Mesothelial cell of epicardium (in vitro differentiated cells): ENCODE measurements at regions not wholly inside any gene's neighbourhood (a gene's known extent, or its start where the extent isn't known, plus 50 kb on each side); places are given as distances from the start of the nearest gene placed in this dataset.

Experiments used
- DNase-seq, 2 experiments: peaks; one replicate each; pipeline ENCODE4 v3.0.0; 2021; ENCODE audit warnings: low spot score in 2 of 2; ENCODE audit not compliant: unreplicated experiment in 2 of 2
- H3K27ac Mint-ChIP-seq: 2 replicates; pipeline ENCODE4 v1.8.0; 2021; ENCODE audit warnings: mixed read lengths
- H3K27me3 Mint-ChIP-seq: 2 replicates; pipeline ENCODE4 v1.8.0; 2021; ENCODE audit warnings: low read depth, mixed read lengths
- H3K36me3 Mint-ChIP-seq: 2 replicates; pipeline ENCODE4 v1.8.0; 2021; ENCODE audit warnings: mixed read lengths
- H3K4me1 Mint-ChIP-seq: 2 replicates; pipeline ENCODE4 v1.8.0; 2021; ENCODE audit warnings: mixed read lengths
- H3K4me3 Mint-ChIP-seq: 2 replicates; pipeline ENCODE4 v1.8.0; 2021; ENCODE audit warnings: mild to moderate bottlenecking, moderate library complexity, mixed read lengths
- H3K9me3 Mint-ChIP-seq: 2 replicates; pipeline ENCODE4 v1.8.0; 2021; ENCODE audit warnings: mixed read lengths
- TF ChIP-seq, protein P1 (sequence below): fragments of 200-600 bp; sonication (generic); IDR thresholded peaks from one replicate; pipeline ENCODE4 v1.5.0; 2021; ENCODE audit warnings: antibody characterized with exemption; ENCODE audit not compliant: unreplicated experiment

DNA sequence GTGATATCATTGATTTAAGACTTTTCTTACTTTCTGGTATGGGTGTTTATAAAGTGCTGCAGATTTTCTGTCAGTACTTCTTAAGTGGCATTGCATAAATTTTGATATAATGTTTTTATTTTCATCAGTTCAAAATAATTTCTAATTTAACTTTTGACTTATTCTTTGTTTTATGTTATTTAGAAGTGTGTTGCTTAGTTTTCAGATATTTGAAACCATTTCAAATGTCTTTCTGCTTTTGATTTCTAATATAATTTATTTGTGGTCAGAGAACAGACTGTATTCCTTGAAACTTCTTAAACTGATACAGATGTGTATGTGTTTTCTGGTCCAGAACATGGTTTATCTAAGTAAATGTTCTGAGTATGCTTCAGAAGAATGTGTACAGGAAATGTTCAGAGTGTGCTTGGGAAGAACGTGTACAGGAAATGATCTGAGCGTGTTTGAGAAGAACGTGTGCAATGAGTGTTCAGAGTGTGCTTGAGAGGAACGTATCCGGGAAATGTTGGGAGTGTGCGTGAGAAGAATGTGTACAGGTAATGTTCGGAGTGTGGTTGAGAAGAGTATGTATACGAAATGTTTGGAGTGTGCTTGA lies 265.7 kb upstream of the HS6ST1 start:
- no peak overlapping the region for H3K4me3 Mint-ChIP-seq
- TF ChIP-seq, protein P1, sequence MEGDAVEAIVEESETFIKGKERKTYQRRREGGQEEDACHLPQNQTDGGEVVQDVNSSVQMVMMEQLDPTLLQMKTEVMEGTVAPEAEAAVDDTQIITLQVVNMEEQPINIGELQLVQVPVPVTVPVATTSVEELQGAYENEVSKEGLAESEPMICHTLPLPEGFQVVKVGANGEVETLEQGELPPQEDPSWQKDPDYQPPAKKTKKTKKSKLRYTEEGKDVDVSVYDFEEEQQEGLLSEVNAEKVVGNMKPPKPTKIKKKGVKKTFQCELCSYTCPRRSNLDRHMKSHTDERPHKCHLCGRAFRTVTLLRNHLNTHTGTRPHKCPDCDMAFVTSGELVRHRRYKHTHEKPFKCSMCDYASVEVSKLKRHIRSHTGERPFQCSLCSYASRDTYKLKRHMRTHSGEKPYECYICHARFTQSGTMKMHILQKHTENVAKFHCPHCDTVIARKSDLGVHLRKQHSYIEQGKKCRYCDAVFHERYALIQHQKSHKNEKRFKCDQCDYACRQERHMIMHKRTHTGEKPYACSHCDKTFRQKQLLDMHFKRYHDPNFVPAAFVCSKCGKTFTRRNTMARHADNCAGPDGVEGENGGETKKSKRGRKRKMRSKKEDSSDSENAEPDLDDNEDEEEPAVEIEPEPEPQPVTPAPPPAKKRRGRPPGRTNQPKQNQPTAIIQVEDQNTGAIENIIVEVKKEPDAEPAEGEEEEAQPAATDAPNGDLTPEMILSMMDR: no peak

DNA sequence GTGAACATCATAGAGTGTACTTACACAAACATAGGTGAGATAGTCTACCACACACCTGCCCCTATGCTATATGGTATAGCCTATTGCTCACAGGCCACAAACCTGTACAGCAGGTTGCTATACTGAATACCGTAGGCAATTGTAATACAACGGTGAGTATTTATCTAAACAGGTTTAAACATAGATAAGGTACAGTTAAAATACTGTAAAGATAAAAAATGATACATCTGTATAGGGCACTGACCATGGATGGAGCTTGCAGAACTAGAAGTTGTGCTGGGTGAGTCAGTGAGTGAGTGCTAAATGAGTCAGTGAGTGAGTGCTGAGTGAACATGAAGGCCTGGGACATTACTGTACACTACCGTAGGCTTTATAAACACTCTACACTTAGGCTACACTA lies 267.0 kb upstream of the HS6ST1 start:
- H3K27me3 Mint-ChIP-seq: no peaks in the 10 kb centered on the region
- no peaks in the 10 kb centered on the region for H3K4me1 Mint-ChIP-seq
- TF ChIP-seq, protein P1: no peak
- H3K9me3 Mint-ChIP-seq: peaks cover 12% of the 10 kb centered on the region
- H3K36me3 Mint-ChIP-seq: peaks cover 4% of the 10 kb centered on the region
- no peak overlapping the region for H3K4me3 Mint-ChIP-seq
- no peak for DNase-seq
- no peak overlapping the region for H3K27ac Mint-ChIP-seq

More for the DNA sequence above, 265.7 kb upstream of the HS6ST1 start:
- H3K4me1 Mint-ChIP-seq: peaks cover 10% of the 10 kb centered on the region
- peaks cover 12% of the 10 kb centered on the region for H3K9me3 Mint-ChIP-seq
- no peaks in the 10 kb centered on the region for H3K27me3 Mint-ChIP-seq
- H3K27ac Mint-ChIP-seq: no peak overlapping the region
- peaks cover 4% of the 10 kb centered on the region for H3K36me3 Mint-ChIP-seq
- no peak for DNase-seq

GRCh38 chr2:128589681-128590080 lies 271.0 kb upstream of the HS6ST1 start:
- TF ChIP-seq, protein P1: no peak

GRCh38 chr2:128590309-128591021 lies 271.8 kb upstream of the HS6ST1 start:
- Mint-ChIP-seq H3K4me3 (no peak overlapping the region), H3K36me3 (peaks cover under 1% of the 10 kb centered on the region), H3K4me1 (peaks cover 7% of the 10 kb centered on the region), H3K27me3 (no peaks in the 10 kb centered on the region), H3K27ac (no peak overlapping the region), H3K9me3 (peaks cover 2% of the 10 kb centered on the region)
- TF ChIP-seq, protein P1: no peak
- DNase-seq: no peak

More at GRCh38 chr2:128589681-128590080, 271.0 kb upstream of the HS6ST1 start:
- Mint-ChIP-seq H3K27me3 (no peaks in the 10 kb centered on the region), H3K4me1 (peaks cover 7% of the 10 kb centered on the region), H3K27ac (no peak overlapping the region), H3K36me3 (peaks cover 2% of the 10 kb centered on the region), H3K4me3 (no peak overlapping the region), H3K9me3 (peaks cover 8% of the 10 kb centered on the region)
- no peak for DNase-seq

DNA sequence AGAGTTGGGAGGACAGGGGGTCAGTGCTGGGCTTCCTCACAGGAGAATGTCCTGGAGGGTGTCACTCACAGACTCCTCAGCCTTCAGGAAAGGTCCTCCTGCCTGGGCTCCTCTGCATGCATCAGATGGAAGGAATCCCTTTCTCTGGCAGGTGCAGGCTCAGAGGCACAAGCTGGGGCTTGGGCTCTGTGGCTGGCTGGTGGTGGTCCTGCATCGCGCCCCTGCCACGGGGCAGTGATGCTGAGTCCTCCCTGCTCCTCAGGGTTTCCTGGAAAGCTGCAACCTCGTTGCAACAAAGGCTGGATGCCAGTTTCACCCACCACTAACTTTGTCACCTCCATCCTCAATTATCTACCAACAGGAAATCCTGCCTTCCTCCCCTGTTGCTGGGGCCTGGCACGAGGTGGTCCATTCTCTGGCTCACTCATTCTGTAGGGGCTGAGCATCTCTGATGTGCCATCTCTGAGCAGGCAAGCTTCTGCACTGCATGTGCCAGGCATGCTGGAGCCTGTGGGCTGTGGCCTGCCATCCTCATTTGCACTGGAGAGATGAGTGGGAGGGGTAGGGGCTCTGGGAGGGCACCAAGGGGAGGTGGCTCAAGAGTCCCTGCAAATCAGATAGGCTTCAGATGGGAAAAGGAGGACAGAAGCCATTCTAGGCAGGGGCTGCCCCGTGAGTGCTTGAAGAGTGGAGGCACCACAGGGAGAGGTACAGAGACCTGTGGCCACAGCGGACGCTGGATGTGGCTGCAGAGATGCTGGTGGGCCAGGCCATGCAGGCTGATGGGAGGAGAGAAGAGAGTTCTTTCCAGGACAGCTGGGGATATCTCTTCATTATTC lies 272.6 kb upstream of the HS6ST1 start:
- Mint-ChIP-seq H3K36me3 (no peaks in the 10 kb centered on the region), H3K9me3 (no peaks in the 10 kb centered on the region), H3K4me1 (peaks cover 7% of the 10 kb centered on the region), H3K4me3 (no peak overlapping the region), H3K27me3 (no peaks in the 10 kb centered on the region), H3K27ac (no peak overlapping the region)
- TF ChIP-seq, protein P1: no peak
- no peak for DNase-seq
